ENCODE measurements at regions not wholly inside any gene's neighbourhood (a gene's known extent, or its start where the extent isn't known, plus 50 kb on each side); places are given as distances from the start of the nearest gene placed in this dataset.

GRCh38 chr10:28810057-28810870, 132.9 kb downstream of the BAMBI start:
- DNase-seq (ENCODE audit: low read depth in 2 of 3, low spot score in 1 of 3): no peak

GRCh38 chr10:28811639-28812349, 134.5 kb downstream of the BAMBI start:
- DNase-seq (ENCODE audit: low read depth in 2 of 3, low spot score in 1 of 3): no peak

- DNase-seq (ENCODE audit: low read depth in 2 of 3, low spot score in 1 of 3): no peak
These were observed 135.4 kb downstream of the BAMBI start for GRCh38 chr10:28812384-28813372.

- DNase-seq (ENCODE audit: low read depth in 2 of 3, low spot score in 1 of 3): no peak
These were observed 138.4 kb downstream of the BAMBI start for GRCh38 chr10:28815681-28816080.

GRCh38 chr10:28822719-28823464, 145.6 kb downstream of the BAMBI start:
- no peak for DNase-seq (ENCODE audit: low read depth in 2 of 3, low spot score in 1 of 3)

GRCh38 chr10:28823501-28824075, 146.3 kb downstream of the BAMBI start:
- DNase-seq (ENCODE audit: low read depth in 2 of 3, low spot score in 1 of 3): no peak

- DNase-seq (ENCODE audit: low read depth in 2 of 3, low spot score in 1 of 3): no peak
These were observed 156.0 kb downstream of the BAMBI start for GRCh38 chr10:28833313-28833712.

GRCh38 chr10:28836435-28836743, 159.1 kb downstream of the BAMBI start:
- DNase-seq (ENCODE audit: low read depth in 2 of 3, low spot score in 1 of 3): no peak

- no peak for DNase-seq (ENCODE audit: low read depth in 2 of 3, low spot score in 1 of 3)
These were observed 160.5 kb downstream of the BAMBI start for GRCh38 chr10:28837613-28838390.

- no peak for DNase-seq (ENCODE audit: low read depth in 2 of 3, low spot score in 1 of 3)
These were observed 161.6 kb downstream of the BAMBI start for GRCh38 chr10:28838908-28839307.

- no peak for DNase-seq (ENCODE audit: low read depth in 2 of 3, low spot score in 1 of 3)
These were observed 162.3 kb downstream of the BAMBI start for GRCh38 chr10:28839600-28840007.

- DNase-seq (ENCODE audit: low read depth in 2 of 3, low spot score in 1 of 3): no peak
These were observed 162.9 kb downstream of the BAMBI start for GRCh38 chr10:28840202-28840601.

- DNase-seq (ENCODE audit: low read depth in 2 of 3, low spot score in 1 of 3): no peak
These were observed 163.7 kb downstream of the BAMBI start for GRCh38 chr10:28840971-28841370.

- DNase-seq (ENCODE audit: low read depth in 2 of 3, low spot score in 1 of 3): no peak
These were observed 164.3 kb downstream of the BAMBI start for GRCh38 chr10:28841625-28842024.

- no peak for DNase-seq (ENCODE audit: low read depth in 2 of 3, low spot score in 1 of 3)
These were observed 165.0 kb downstream of the BAMBI start for GRCh38 chr10:28842321-28842720.

- DNase-seq (ENCODE audit: low read depth in 2 of 3, low spot score in 1 of 3): no peak
These were observed 167.8 kb downstream of the BAMBI start for GRCh38 chr10:28845009-28845682.

GRCh38 chr10:28849309-28849708, 172.0 kb downstream of the BAMBI start:
- no peak for DNase-seq (ENCODE audit: low read depth in 2 of 3, low spot score in 1 of 3)

- no peak for DNase-seq (ENCODE audit: low read depth in 2 of 3, low spot score in 1 of 3)
These were observed 172.5 kb downstream of the BAMBI start for GRCh38 chr10:28849821-28850220.

- no peak for DNase-seq (ENCODE audit: low read depth in 2 of 3, low spot score in 1 of 3)
These were observed 173.5 kb downstream of the BAMBI start for GRCh38 chr10:28850784-28851183.

Measured in stimulated activated CD4-positive, alpha-beta T cell treated with anti-CD3 and anti-CD28 coated beads, Interleukin-12 subunit alpha, Interleukin-12 subunit beta, amount 100 ng/mL, for 48 hours (primary cell).